D721Med (cell line): ENCODE measurements at regions not wholly inside any gene's neighbourhood (a gene's known extent, or its start where the extent isn't known, plus 50 kb on each side); places are given as distances from the start of the nearest gene placed in this dataset.
"Not testable (repeated sequence)": the region's sequence is repeated elsewhere in the genome, so short reads cannot be mapped to it uniquely, and the experiment has no call there.

Experiments
- DNase-seq: peaks from one replicate; pipeline ENCODE4 v3.0.0; 2011; ENCODE audit warnings: low spot score; ENCODE audit not compliant: insufficient read length
- FAIRE-seq: peaks from 2 replicates; lab custom pipeline; 2011; peaks lifted over from hg19 to GRCh38; lab: Jason Lieb, UNC
- TF ChIP-seq, protein P1 (sequence below): IDR thresholded peaks from 2 replicates; pipeline ENCODE4 v1.5.1; 2012; ENCODE audit warnings: mild to moderate bottlenecking, control low read depth; ENCODE audit not compliant: insufficient read depth; ENCODE audit errors: missing control alignments

DNA sequence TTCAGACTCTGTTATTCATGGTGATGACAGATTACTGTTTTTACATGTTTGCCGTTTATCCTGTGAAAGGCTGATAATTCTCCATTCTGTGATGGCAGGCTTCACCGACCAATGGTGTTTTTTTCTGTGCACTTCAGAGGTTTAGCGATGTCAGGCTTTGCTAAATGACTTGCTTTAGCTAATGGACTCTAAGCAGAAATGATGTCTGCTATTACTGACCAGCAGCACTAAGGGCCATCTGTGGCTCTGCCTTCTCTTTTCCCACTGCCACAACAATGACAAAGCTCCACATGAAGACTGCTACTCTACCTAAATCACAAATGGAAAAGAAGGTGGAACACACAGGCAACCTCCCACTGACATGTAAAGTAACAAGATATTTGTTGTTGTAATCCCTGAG, 68.4 kb upstream of the ALB start:
- DNase-seq (no peak), FAIRE-seq (no peak)
- TF ChIP-seq, protein P1, sequence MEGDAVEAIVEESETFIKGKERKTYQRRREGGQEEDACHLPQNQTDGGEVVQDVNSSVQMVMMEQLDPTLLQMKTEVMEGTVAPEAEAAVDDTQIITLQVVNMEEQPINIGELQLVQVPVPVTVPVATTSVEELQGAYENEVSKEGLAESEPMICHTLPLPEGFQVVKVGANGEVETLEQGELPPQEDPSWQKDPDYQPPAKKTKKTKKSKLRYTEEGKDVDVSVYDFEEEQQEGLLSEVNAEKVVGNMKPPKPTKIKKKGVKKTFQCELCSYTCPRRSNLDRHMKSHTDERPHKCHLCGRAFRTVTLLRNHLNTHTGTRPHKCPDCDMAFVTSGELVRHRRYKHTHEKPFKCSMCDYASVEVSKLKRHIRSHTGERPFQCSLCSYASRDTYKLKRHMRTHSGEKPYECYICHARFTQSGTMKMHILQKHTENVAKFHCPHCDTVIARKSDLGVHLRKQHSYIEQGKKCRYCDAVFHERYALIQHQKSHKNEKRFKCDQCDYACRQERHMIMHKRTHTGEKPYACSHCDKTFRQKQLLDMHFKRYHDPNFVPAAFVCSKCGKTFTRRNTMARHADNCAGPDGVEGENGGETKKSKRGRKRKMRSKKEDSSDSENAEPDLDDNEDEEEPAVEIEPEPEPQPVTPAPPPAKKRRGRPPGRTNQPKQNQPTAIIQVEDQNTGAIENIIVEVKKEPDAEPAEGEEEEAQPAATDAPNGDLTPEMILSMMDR: no peak

DNA sequence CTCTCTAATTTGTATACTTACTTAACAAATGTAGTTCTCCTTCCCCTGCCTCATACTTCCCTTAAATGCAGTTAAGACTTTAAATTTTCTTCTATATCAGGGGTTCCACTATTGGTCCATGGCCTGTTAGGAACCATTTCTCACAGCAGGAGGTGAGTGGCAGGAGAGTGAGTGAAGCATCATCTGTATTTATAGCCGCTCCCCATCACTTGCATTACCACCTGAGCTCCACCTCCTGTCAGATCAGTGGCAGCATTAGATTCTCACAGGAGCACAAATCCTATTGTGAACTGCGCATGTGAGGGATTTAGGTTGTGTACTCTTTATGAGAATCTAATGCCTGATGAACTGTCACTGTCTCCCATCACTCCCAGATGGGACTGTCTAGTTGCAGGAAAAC, 72.1 kb upstream of the ALB start:
- FAIRE-seq, DNase-seq: not testable (repeated sequence)

DNA sequence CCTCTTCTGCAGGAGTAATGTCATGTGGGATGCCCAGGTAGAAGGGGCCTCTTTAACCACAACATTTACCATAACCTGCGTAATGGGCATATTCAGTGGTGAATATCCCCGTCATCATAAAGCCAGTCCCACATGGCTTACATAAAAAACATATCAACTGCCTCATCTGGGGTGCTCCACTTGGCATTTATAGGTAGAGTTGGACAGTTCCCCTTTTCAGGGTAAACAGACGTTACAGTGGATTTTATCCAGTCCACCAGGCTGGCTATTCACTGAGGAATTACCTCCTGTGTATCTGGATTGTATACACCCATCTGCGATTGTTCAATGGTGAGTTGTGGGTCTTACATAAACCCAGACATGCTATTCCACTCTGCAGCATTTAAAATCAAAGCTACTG, 70.7 kb upstream of the ANKRD17 start:
- FAIRE-seq (no peak), DNase-seq (no peak)
- TF ChIP-seq, protein P1: no peak

DNA sequence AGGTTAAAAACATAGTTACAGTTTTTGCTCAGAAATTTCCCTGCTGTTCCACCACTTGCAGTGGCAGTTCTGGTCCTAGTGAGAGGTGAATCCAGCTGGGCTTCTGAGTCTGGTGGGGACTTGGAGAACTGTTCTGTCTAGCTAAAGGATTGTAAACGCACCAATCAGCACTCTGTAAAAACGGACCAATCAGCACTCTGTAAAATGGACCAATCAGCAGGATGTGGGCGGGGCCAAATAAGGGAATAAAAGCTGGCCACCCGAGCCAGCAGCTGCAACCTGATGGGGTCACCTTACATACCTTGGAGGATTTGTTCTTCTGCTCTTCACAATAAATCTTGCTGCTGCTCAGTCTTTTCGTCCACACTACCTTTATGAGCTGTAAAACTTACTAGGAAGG, 67.2 kb upstream of the ANKRD17 start:
- not testable (repeated sequence) for DNase-seq, FAIRE-seq

DNA sequence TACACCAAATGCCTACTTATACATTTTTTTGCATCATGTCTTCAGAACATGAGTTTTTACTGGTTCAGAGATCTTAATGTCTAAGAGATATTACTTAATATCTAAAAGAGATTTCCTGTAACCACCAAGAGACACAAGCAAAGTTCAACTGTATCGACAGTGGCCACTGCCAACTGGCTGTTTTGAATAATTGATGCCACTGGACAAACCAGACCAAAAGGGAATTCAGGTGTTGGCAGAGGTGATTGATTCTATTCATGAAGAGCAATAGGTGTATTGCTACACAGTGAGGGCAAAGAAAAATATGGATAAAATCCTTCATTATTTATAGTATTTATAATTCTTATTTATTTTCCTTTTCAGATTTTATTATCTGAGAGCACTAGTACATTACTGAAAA, 58.5 kb upstream of the ANKRD17 start:
- no peak for DNase-seq
- TF ChIP-seq, protein P1: no peak
- no peak for FAIRE-seq

DNA sequence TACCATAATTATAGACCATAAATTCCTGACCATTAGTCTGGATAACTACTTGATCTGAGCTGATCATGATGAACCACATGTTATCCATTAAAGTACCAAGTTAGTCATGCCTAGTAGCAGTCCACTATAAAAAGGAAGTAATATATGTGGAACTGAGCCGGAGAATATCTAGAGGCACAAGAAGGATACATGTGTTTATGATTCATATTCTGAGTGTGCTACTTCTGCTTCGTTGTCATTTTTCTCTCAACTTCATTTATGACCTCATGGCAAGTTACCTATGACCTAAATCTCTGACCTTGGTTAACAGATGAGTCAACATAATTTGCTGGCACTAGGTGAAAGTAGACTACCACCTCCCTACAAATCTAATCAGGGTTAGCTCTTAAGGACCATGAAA, 56.5 kb upstream of the ANKRD17 start:
- DNase-seq (no peak), FAIRE-seq (no peak)
- TF ChIP-seq, protein P1: no peak

DNA sequence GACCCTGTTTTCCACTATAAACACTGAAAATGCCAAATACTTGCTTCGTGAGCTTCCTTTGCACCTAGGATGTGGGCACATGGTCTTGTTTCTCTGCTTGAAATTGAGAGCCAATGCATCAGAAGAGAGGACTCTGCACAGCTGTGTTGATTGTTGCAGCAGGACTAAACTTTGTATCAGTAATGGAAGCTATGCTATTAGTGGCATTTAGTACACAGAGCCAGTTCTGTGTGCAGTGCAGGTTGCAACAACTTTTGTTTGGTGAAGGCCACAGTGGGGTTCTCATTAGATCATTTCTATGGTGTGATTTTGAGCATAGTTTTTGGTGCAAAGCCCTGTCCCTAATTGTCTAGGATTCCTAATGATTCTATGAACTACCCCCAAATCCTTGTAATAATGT, 54.4 kb upstream of the ANKRD17 start:
- TF ChIP-seq, protein P1: no peak
- no peak for DNase-seq

DNA sequence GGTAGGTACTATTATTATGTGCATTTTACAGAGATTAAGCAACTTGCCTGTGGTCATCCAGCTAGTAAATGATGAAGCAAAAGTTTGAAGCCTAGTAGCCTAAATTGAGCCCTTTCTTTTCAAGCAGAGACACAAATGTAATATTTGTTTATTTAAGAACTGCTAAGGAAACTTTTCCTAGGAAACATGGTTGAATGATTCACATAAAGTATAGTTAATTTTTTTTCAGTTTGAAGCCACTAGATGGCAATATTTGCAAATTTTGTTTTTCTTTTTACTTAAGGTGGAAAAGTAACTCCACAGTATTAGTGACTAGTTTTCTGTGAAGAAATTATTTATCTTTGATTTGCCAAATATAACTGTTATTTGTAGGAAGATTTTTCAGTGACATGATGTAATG, 52.8 kb upstream of the ANKRD17 start:
- TF ChIP-seq, protein P1: peak; percentile 34
- no peak for DNase-seq
- peak; percentile 32 for FAIRE-seq

More for the DNA sequence above, 54.4 kb upstream of the ANKRD17 start:
- FAIRE-seq: no peak
